GM19395 (cell line): ENCODE measurements at regions not wholly inside any gene's neighbourhood (a gene's known extent, or its start where the extent isn't known, plus 50 kb on each side); places are given as distances from the start of the nearest gene placed in this dataset.
"Not testable (repeated sequence)": the region's sequence is repeated elsewhere in the genome, so short reads cannot be mapped to it uniquely, and the experiment has no call there.

ENCODE experiments used
- ATAC-seq: cut with Tn5 transposase; IDR thresholded peaks from one replicate; pipeline ENCODE4 v1.9.1; 2021; ENCODE audit warnings: mild to moderate bottlenecking, moderate library complexity; ENCODE audit not compliant: unreplicated experiment

DNA sequence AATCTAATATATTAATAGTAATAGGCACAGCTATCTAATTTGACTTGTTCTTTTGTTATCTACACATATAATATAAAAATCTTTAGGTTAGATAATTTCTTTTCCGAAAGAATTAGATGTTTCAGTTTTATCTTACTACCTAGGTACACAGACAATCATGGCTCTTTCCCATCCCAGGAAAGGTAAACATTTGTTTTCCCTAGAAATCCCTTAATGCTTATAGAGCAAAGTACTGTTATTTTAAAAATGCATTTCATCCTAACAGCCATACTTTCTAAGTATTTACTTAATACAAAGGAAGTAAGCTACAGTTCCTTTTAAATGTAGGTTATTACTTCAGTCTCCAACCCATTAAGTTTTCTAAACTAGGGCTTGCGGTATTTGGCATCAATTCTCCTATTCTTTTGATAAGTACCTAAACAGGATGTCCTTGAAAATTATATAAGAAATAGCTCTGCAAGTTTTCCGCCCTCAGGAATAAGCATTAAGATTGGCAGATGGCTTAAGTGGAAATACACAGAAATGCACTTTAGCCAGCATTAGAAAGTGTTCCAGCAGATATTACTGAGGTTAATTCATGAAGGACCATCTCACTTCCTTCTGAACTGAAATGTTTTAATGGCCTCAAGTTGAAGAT, 616.2 kb upstream of the SPRY2 start:
- no peak for ATAC-seq

DNA sequence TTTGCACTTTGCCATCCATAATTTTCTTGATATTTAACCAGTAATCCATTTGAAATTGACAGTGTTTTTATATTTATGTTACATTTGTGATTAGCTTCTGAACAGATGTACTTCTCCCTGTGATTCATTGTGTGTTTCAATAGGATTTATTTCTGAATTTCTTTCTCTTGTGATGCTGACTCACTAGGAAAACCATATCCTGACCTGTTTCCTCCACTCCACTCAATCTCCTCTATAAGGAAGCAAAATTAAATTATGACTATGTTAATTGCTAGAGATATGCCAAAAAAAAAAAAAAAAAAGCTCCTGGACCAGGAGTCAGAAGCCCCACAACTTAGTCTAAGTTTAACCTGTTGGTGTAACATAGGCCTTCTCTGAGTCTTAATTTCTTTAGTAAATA, 614.6 kb upstream of the SPRY2 start:
- ATAC-seq, result no peak

GRCh38 chr13:80952158-80952557, 611.2 kb upstream of the SPRY2 start:
- no peak for ATAC-seq

- no peak for ATAC-seq
These were observed 605.3 kb upstream of the SPRY2 start for GRCh38 chr13:80946008-80946802.

DNA sequence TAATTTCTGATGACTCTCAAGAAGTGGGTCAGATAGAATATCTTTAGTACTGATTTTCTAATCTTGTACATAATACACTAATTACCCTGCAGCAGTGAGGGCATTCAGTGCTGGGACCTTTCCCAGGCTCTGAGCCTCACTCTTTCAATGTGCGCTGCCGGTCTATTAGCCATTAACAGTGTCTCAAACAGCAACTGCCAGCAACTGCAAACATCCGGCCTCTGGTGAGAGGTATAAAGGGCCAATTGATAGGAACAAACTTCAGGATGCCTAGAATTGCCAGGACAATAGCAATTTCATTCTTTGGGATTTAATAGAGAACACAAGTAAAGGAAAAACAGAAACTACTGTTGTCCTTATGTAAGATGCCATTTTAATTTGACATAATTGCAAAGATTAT, 604.4 kb upstream of the SPRY2 start:
- no peak for ATAC-seq

DNA sequence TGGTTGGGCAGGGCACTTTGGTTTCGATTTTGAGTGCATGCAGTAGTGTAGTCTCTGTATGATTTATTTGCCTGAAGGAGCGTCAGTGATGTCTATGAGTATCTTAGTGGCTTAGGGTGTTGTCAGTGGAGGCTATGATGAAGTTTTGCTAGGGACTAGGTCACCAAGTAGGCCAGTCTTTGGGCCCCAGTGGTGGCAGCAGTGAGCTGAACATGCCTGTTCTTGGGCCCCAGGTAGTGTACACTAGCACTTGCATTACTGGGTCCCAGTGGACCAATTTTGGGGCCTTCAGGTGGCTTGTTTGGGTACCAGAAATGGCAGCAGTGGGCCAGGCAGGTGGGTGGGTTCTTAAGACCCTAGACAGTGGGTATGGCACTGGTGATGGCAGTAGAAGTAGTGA, 598.7 kb upstream of the SPRY2 start:
- no peak for ATAC-seq

- no peak for ATAC-seq
These were observed 590.8 kb upstream of the SPRY2 start for GRCh38 chr13:80931766-80932165.

DNA sequence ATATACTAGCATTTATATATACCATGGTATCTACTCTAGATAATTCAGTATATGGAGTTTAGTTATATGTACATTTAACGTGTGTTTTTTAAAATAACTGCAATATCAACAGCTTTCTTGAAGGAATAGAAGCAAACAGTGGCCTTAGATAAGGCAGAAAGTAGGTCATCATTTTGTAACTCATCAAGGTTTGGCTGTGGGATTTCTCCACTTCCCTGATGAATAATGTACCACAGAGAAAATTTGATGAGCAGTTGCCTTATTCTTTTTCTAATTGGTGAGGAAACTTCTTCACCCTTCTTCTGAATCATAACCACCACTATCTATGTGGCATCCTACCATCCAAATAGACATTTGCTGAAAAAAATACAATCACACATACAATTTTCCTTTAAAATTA, 590.2 kb upstream of the SPRY2 start:
- ATAC-seq, result no peak

- no peak for ATAC-seq
These were observed 587.3 kb upstream of the SPRY2 start for GRCh38 chr13:80928241-80928640.

DNA sequence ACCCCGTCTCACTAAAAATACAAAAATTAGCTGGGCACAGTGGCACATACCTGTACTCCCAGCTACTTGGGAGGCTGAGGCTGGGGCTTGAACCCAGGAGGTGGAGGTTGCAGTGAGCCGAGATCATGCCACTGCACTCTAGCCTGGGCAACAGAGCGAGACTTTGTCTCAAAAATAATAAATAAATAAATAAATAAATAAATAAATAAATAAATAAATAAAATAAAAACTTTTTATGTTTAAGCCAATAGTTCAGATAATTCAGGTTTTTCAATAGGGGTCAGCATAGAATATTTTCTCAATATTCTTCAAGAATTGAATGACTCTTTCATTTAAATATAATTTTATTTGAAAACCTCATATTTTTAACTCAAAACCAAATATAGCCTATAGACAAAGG, 585.1 kb upstream of the SPRY2 start:
- not testable (repeated sequence) for ATAC-seq

DNA sequence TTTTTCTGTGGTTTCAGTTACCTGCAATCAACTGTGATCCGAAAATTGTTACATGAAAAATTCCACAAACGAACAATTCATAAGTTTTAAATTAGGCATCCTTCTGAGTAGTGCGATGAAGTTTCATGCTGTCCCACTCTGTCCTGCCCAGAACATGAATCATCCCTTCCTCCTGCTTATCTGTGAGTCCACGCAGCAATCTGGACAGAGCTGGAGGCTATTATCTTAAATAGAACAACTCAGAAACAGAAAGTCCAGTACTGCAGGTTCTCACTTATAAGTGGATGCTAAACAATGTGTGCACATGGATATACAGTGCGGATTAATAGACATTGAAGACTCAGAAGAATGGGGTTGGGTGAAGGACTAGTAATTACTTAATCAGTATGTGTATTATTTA, 583.7 kb upstream of the SPRY2 start:
- ATAC-seq, result no peak

- no peak for ATAC-seq
These were observed 583.0 kb upstream of the SPRY2 start for GRCh38 chr13:80923907-80924306.

GRCh38 chr13:80921971-80922370, 581.0 kb upstream of the SPRY2 start:
- ATAC-seq, result no peak

DNA sequence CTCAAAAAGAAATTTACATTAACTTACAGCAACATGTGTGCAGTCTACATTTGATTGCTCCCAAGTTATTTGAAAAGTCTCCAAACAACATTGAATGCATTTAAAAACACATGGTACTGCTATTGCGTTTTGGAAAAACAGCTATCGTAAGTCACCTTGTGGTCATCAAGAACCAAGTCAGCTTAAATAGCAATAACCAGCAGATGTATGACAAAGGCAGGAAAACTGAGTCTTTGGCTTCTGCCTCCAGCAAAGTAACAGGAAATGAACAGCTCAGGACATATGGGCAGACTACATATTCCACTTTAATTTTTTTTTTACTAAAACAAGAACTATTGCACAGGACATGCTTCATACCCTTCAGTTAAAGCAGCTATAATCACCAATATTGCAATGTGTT, 580.6 kb upstream of the SPRY2 start:
- no peak for ATAC-seq

GRCh38 chr13:80906860-80907259, 565.9 kb upstream of the SPRY2 start:
- no peak for ATAC-seq

- no peak for ATAC-seq
These were observed 563.5 kb upstream of the SPRY2 start for GRCh38 chr13:80904386-80904785.

- no peak for ATAC-seq
These were observed 563.0 kb upstream of the SPRY2 start for GRCh38 chr13:80903911-80904310.

- no peak for ATAC-seq
These were observed 560.6 kb upstream of the SPRY2 start for GRCh38 chr13:80901530-80901929.

DNA sequence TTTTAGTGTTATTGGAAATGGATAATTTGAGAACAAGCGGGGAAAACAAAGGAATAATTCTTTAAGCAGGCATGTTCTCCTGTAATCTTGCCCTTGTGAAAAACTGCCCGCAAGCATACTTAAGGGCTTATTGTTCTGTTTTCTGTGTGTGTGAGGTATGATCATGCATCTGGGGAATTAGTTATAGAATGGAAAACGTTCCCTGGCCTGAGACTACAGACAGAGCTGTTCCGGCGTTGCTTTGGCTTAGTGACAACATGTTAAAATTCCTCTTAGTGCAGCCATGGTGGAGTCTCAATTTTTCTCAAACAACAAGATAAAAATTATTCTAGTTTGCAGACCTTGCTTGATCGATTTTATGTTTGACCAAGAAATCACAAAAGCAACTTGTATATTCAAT, 560.2 kb upstream of the SPRY2 start:
- no peak for ATAC-seq

GRCh38 chr13:80900561-80900960, 559.6 kb upstream of the SPRY2 start:
- no peak for ATAC-seq

DNA sequence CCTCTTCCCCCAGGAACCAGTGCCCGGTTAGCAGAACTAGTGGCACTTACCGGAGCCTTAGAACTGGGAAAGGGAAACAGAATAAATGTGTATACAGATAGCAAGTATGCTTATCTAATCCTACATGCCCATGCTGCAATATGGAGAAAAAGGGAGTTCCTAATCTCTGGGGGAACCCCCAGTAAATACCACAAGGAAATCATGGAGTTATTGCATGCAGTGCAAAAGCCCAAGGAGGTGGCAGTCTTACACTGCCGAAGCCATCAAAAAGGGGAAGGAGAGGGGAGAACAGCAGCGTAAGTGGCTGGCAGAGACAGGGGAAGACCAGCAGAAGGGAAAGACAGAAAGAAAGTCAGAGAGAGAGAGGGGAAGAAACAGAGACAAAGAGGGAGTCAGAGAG, 556.7 kb upstream of the SPRY2 start:
- not testable (repeated sequence) for ATAC-seq

GRCh38 chr13:80894917-80895316, 554.0 kb upstream of the SPRY2 start:
- ATAC-seq, result no peak

DNA sequence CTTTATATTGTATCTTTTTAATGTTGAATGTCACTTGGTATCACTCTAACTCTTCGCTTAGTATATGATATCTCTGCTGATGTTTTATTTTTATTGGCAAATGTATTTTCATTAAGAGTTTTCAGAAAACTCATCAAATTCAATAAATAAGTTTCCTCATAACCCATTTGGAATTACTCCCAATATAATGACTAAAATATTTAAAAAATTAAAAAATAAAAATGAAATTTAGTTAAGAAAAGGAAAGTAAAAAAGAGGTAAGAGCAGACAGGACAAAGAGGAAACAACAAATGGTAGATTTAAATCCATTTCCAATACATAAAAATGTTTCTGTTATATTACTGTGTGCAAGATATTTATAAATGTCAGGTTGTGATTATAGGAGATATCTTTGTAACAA, 548.9 kb upstream of the SPRY2 start:
- ATAC-seq, result no peak
